ENCODE measurements at regions not wholly inside any gene's neighbourhood (a gene's known extent, or its start where the extent isn't known, plus 50 kb on each side); places are given as distances from the start of the nearest gene placed in this dataset.

DNA sequence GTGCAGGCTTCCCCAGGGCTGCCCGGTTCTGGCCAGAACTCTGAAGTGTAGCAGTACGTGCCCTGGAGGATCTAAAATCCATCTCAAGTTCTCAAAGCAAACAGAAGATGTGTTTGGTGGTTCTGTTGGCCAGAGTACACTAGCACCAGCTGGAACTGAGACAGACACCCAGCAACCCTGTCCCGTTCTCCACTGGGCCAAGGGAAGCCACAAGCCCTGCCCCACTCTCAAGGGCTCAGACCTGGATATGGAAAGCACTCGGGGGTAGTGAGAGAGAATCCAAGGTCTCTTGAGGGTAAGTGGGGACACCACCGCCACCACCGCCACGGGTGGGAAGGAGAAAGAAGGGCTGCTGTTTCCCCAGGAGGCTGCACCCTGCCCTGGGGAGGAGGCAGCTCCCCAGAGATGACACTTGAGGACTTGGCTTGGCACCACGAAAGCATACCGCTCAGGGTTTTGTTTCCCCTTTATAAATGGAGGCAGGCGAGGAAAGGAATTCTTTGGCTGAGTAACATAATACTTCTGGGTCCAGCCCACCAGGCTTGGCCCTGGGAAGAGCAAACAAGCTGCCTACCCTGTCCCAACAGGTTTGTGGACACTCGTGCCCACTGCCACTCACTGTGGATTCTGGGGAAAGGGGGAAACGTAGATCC lies 56.1 kb upstream of the POU2AF1 start:
- TF ChIP-seq, protein P1, sequence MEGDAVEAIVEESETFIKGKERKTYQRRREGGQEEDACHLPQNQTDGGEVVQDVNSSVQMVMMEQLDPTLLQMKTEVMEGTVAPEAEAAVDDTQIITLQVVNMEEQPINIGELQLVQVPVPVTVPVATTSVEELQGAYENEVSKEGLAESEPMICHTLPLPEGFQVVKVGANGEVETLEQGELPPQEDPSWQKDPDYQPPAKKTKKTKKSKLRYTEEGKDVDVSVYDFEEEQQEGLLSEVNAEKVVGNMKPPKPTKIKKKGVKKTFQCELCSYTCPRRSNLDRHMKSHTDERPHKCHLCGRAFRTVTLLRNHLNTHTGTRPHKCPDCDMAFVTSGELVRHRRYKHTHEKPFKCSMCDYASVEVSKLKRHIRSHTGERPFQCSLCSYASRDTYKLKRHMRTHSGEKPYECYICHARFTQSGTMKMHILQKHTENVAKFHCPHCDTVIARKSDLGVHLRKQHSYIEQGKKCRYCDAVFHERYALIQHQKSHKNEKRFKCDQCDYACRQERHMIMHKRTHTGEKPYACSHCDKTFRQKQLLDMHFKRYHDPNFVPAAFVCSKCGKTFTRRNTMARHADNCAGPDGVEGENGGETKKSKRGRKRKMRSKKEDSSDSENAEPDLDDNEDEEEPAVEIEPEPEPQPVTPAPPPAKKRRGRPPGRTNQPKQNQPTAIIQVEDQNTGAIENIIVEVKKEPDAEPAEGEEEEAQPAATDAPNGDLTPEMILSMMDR (IDR thresholded peaks at IDR 0.05 in 2 of 3, conservative IDR thresholded peaks at IDR 0.05 in 1 of 3; ENCODE audit: control insufficient read depth in 2 of 3, extremely low read depth in 1 of 3, insufficient read depth in 1 of 3, low read depth in 3 of 3, low read length in 3 of 3) = no peak
- TF ChIP-seq ESRRA (IDR thresholded peaks at IDR 0.05; ENCODE audit: low read length) (no peak), ZNF217 (IDR thresholded peaks at IDR 0.05) (no peak), KDM1A (IDR thresholded peaks at IDR 0.05; ENCODE audit: borderline replicate concordance) (no peak), POLR2A (IDR thresholded peaks at IDR 0.05; ENCODE audit: low read depth, low read length) (no peak), CHD4 (IDR thresholded peaks at IDR 0.05) (no peak), SMC3 (IDR thresholded peaks at IDR 0.05; ENCODE audit: borderline replicate concordance, low read length) (no peak), RCOR1 (conservative IDR thresholded peaks at IDR 0.05; ENCODE audit: low read depth, low read length) (no peak), RB1 (IDR thresholded peaks at IDR 0.05; ENCODE audit: borderline replicate concordance) (no peak)
